HepG2 (cell line): ENCODE measurements at regions not wholly inside any gene's neighbourhood (a gene's known extent, or its start where the extent isn't known, plus 50 kb on each side); places are given as distances from the start of the nearest gene placed in this dataset.

Source experiments
- ATAC-seq: fragments of 200-7000 bp; cut with Tn5 transposase; 3 replicates; pipeline ENCODE4 v1.9.1; 2020; ENCODE audit warnings: mild to moderate bottlenecking, moderate library complexity
- BruUV-seq: library from RNA; stranded (reverse); fragments of 400-500 nt; replicated peaks from 2 replicates; lab custom pipeline; 2021; lab: Mats Ljungman, UMichigan
- CTCF ChIA-PET: fragments of 300-600 bp; formaldehyde crosslinking; extraction: SDS; loops from one replicate; lab custom pipeline; 2021; ENCODE audit warnings: low total read pairs, inconsistent platforms, low intra/inter-chr PET ratio; lab: Yijun Ruan, JAX
- POLR2A ChIA-PET: fragments of 350-600 bp; sonication (Branson Sonifier 250); formaldehyde crosslinking; loops from one replicate; lab custom pipeline; 2020; ENCODE audit warnings: antibody characterized with exemption, inconsistent platforms; lab: Yijun Ruan, JAX
- DNase-seq: peaks from one replicate; pipeline ENCODE4 v3.0.0-alpha.2; 2015; ENCODE audit warnings: low spot score
- FAIRE-seq: peaks from 3 replicates; lab custom pipeline; 2011; peaks lifted over from hg19 to GRCh38; lab: Jason Lieb, UNC
- H2AFZ ChIP-seq: one replicate; pipeline ENCODE4 v1.6.1; 2011; ENCODE audit warnings: low read length, inconsistent platforms
- H3K27ac ChIP-seq: fragments of 300-600 bp; 3 replicates; pipeline ENCODE4 v1.8.0; 2011; ENCODE audit warnings: mixed run types, mild to moderate bottlenecking, mixed read lengths, low read length, inconsistent platforms; ENCODE audit not compliant: insufficient read depth; ENCODE audit errors: extremely low read length
- H3K27me3 ChIP-seq, 2 experiments: fragments of 200-600 bp in 1 of 2; 2 replicates in 1 of 2; 3 replicates in 1 of 2; pipeline versions ENCODE4 v1.6.0 to v1.8.0; 2011; ENCODE audit warnings: low read length in 2 of 2, mild to moderate bottlenecking in 2 of 2, moderate library complexity in 2 of 2, inconsistent platforms in 1 of 2; ENCODE audit not compliant: insufficient read depth in 2 of 2, control insufficient read depth in 1 of 2
- H3K36me3 ChIP-seq, 2 experiments: fragments of 200-600 bp in 1 of 2; replicated peaks in 1 of 2; 2 replicates in 1 of 2; 3 replicates in 1 of 2; pipeline versions ENCODE4 v1.5.1 to v1.8.0; 2011; ENCODE audit warnings: low read length in 2 of 2, inconsistent platforms in 1 of 2; ENCODE audit not compliant: insufficient read depth in 2 of 2, control insufficient read depth in 1 of 2
- H3K4me1 ChIP-seq: 2 replicates; pipeline ENCODE4 v1.5.1; 2012; ENCODE audit warnings: low read length, inconsistent platforms; ENCODE audit not compliant: insufficient read depth
- H3K4me2 ChIP-seq: 2 replicates; pipeline ENCODE4 v1.6.0; 2011; ENCODE audit warnings: low read depth, low read length, inconsistent platforms
- H3K4me3 ChIP-seq, 3 experiments: fragments of 200-600 bp in 1 of 3; sonication (generic), shearing (Covaris generic) in 1 of 3; replicated peaks in 1 of 3; 2 replicates each; pipeline ENCODE4 v1.5.1; 2011 to 2016; ENCODE audit warnings: low read length in 3 of 3, inconsistent platforms in 2 of 3, low read depth in 2 of 3, mild to moderate bottlenecking in 2 of 3, control low read depth in 1 of 3, mixed read lengths in 1 of 3; ENCODE audit not compliant: insufficient read depth in 1 of 3
- H3K79me2 ChIP-seq: one replicate; pipeline ENCODE4 v1.6.1; 2011; ENCODE audit warnings: low read length, inconsistent platforms; ENCODE audit not compliant: insufficient read depth
- H3K9ac ChIP-seq: 2 replicates; pipeline ENCODE4 v1.6.0; 2011; ENCODE audit warnings: mild to moderate bottlenecking, low read depth, low read length, inconsistent platforms; ENCODE audit not compliant: insufficient read depth
- H3K9me3 ChIP-seq: 2 replicates; pipeline ENCODE4 v1.5.1; 2012; ENCODE audit warnings: mild to moderate bottlenecking, low read length
- H4K20me1 ChIP-seq: 2 replicates; pipeline ENCODE4 v1.6.0; 2011; ENCODE audit warnings: inconsistent platforms, mild to moderate bottlenecking, low read length, moderate library complexity; ENCODE audit not compliant: insufficient read depth
- ARID4A ChIP-seq: sonication (generic); formaldehyde crosslinking; IDR thresholded peaks from 2 replicates; pipeline ENCODE4 v1.5.0; 2020; ENCODE audit warnings: mild to moderate bottlenecking, missing genetic modification reagents, borderline replicate concordance
- ASH2L ChIP-seq: fragments of 300-600, 200-600 bp; sonication (generic); IDR thresholded peaks from 2 replicates; pipeline ENCODE4 v1.7.0; 2017; ENCODE audit warnings: low read depth, mild to moderate bottlenecking, moderate library complexity, mixed read lengths, low read length; ENCODE audit not compliant: insufficient read length
- CAMTA2 ChIP-seq: sonication (generic); formaldehyde crosslinking; IDR thresholded peaks from 2 replicates; pipeline ENCODE4 v1.4.0; 2020; ENCODE audit warnings: mild to moderate bottlenecking, missing genetic modification reagents, borderline replicate concordance
- CBX1 ChIP-seq: IDR thresholded peaks from one replicate; pipeline ENCODE4 v1.6.1; 2016; ENCODE audit warnings: antibody characterized with exemption, low read depth
- CTCF ChIP-seq: sonication (generic); formaldehyde crosslinking; IDR thresholded peaks from 2 replicates; pipeline ENCODE4 v1.5.0; 2020; ENCODE audit warnings: mild to moderate bottlenecking, missing genetic modification reagents, moderate library complexity
- HMG20B ChIP-seq: conservative IDR thresholded peaks from 2 replicates; pipeline ENCODE4 v1.6.1; 2016; ENCODE audit warnings: missing genetic modification reagents, missing compliant biosample characterization
- HNRNPK ChIP-seq: fragments of 200-400 bp; formaldehyde crosslinking; IDR thresholded peaks from 2 replicates; pipeline ENCODE4 v1.6.1; 2018; ENCODE audit warnings: low read length, low read depth, moderate library complexity, mild to moderate bottlenecking; ENCODE audit not compliant: poor library complexity, severe bottlenecking
- KMT2A ChIP-seq: sonication (generic); formaldehyde crosslinking; IDR thresholded peaks from 2 replicates; pipeline ENCODE4 v1.4.0; 2020; ENCODE audit warnings: missing genetic modification reagents
- MAZ ChIP-seq, 2 experiments: sonication (generic) in 1 of 2; formaldehyde crosslinking in 1 of 2; IDR thresholded peaks; 2 replicates each; pipeline versions ENCODE4 v1.5.0 to v1.6.1; 2012 to 2020; ENCODE audit warnings: low read depth in 2 of 2, mild to moderate bottlenecking in 2 of 2, borderline replicate concordance in 1 of 2, improper control_type of control experiment in 1 of 2, low read length in 1 of 2, missing genetic modification reagents in 1 of 2, moderate library complexity in 1 of 2
- MED13 ChIP-seq: sonication (generic); formaldehyde crosslinking; IDR thresholded peaks from 2 replicates; pipeline ENCODE4 v1.5.0; 2020; ENCODE audit warnings: missing genetic modification reagents
- MTA3 ChIP-seq: sonication (generic); formaldehyde crosslinking; IDR thresholded peaks from 2 replicates; pipeline ENCODE4 v1.4.0; 2020; ENCODE audit warnings: missing genetic modification reagents
- ZFP37 ChIP-seq: sonication (generic); formaldehyde crosslinking; IDR thresholded peaks from 2 replicates; pipeline ENCODE4 v1.4.0; 2020; ENCODE audit warnings: missing genetic modification reagents, borderline replicate concordance
- ZKSCAN1 ChIP-seq: fragments of 150-350 bp; IDR thresholded peaks from 2 replicates; pipeline ENCODE4 v1.6.1; 2014; ENCODE audit warnings: low read length
- ZMYM2 ChIP-seq: sonication (generic); formaldehyde crosslinking; IDR thresholded peaks from 2 replicates; pipeline ENCODE4 v1.8.0; 2022; ENCODE audit warnings: mild to moderate bottlenecking, missing genetic modification reagents
- ZNF138 ChIP-seq: sonication (generic); formaldehyde crosslinking; IDR thresholded peaks from 2 replicates; pipeline ENCODE4 v1.5.0; 2020; ENCODE audit warnings: mild to moderate bottlenecking, low read depth, missing genetic modification reagents
- ZNF530 ChIP-seq: sonication (generic); formaldehyde crosslinking; IDR thresholded peaks from 2 replicates; pipeline ENCODE4 v1.5.0; 2020; ENCODE audit warnings: low read depth, mild to moderate bottlenecking, missing genetic modification reagents
- ZNF772 ChIP-seq: sonication (generic); formaldehyde crosslinking; IDR thresholded peaks from 2 replicates; pipeline ENCODE4 v1.5.0; 2020; ENCODE audit warnings: mild to moderate bottlenecking, missing genetic modification reagents
- ZNF773 ChIP-seq: sonication (generic); formaldehyde crosslinking; IDR thresholded peaks from 2 replicates; pipeline ENCODE4 v1.4.0; 2020; ENCODE audit warnings: missing genetic modification reagents, borderline replicate concordance
- WGBS: methylation state at CpG from one replicate; pipeline ENCODE4 v1.1.6; 2017; ENCODE audit warnings: low lambda C conversion rate; 5-methylcytosine and 5-hydroxymethylcytosine counted together
- in situ Hi-C: cut with HindIII; loops from 2 replicates; pipeline ENCODE4 v1.10.0; 2017; ENCODE audit warnings: low pct_unique_long_range_greater_than_20kb; ENCODE audit not compliant: extremely low pct_ligation_motif_present
- intact Hi-C: fragments of 100-400 bp; cut with micrococcal nuclease; formaldehyde crosslinking; loops from one replicate; pipeline ENCODE4 v1.10.0; 2022; ENCODE audit not compliant: unreplicated experiment
- TF ChIP-seq, protein P1 (sequence below): sonication (generic); formaldehyde crosslinking; IDR thresholded peaks from 2 replicates; pipeline ENCODE4 v1.4.0; 2020; ENCODE audit warnings: missing genetic modification reagents, borderline replicate concordance

GRCh38 chr2:49656853-49657252, 502.5 kb upstream of the FSHR start (continued):
- TF ChIP-seq CTCF (CRISPR knock-in tag) = no peak
- TF ChIP-seq CAMTA2 (CRISPR knock-in tag) = no peak
- no peak for TF ChIP-seq ZNF773
- TF ChIP-seq, protein P1, sequence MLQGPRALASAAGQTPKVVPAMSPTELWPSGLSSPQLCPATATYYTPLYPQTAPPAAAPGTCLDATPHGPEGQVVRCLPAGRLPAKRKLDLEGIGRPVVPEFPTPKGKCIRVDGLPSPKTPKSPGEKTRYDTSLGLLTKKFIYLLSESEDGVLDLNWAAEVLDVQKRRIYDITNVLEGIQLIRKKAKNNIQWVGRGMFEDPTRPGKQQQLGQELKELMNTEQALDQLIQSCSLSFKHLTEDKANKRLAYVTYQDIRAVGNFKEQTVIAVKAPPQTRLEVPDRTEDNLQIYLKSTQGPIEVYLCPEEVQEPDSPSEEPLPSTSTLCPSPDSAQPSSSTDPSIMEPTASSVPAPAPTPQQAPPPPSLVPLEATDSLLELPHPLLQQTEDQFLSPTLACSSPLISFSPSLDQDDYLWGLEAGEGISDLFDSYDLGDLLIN (CRISPR knock-in tag) = no peak
- no peak for TF ChIP-seq ZMYM2 (CRISPR knock-in tag)
- TF ChIP-seq CBX1 = no peak
- no peak for TF ChIP-seq MED13 (CRISPR knock-in tag)
- no peak for TF ChIP-seq MTA3 (CRISPR knock-in tag)
- no peak for TF ChIP-seq ZNF138 (CRISPR knock-in tag)
- no peak for TF ChIP-seq ZKSCAN1
- TF ChIP-seq HMG20B (CRISPR knock-in tag) = no peak
- TF ChIP-seq ASH2L = no peak
- no peak for TF ChIP-seq ZFP37

GRCh38 chr2:49643149-49643548, 488.8 kb upstream of the FSHR start:
- peaks cover 24% of the 10 kb centered on the region for H3K9me3 ChIP-seq
- under 1% methylated on average over 2 of the region's 2 CpGs for WGBS
- H3K9ac ChIP-seq = no peak overlapping the region
- H3K27me3 ChIP-seq = no peaks in the 10 kb centered on the region
- ChIA-PET CTCF (no interaction called here), POLR2A (no interaction called here)
- H3K36me3 ChIP-seq = no peaks in the 10 kb centered on the region
- no peak for ATAC-seq
- H3K27ac ChIP-seq = no peak overlapping the region
- intact Hi-C loops = no loop called here
- DNase-seq = no peak
- BruUV-seq = no TSS peak
- in situ Hi-C loops = no loop called here
- no peaks in the 10 kb centered on the region for H3K79me2 ChIP-seq
- H2AFZ ChIP-seq = no peak overlapping the region
- FAIRE-seq = no peak
- H4K20me1 ChIP-seq = no peaks in the 10 kb centered on the region
- no peak overlapping the region for H3K4me3 ChIP-seq
- H3K4me1 ChIP-seq = no peaks in the 10 kb centered on the region
- no peak overlapping the region for H3K4me2 ChIP-seq
- TF ChIP-seq ARID4A (no peak), HNRNPK (no peak), ZNF530 (CRISPR knock-in tag) (no peak), ZNF772 (no peak), MAZ (IDR thresholded peaks at IDR 0.05; ENCODE audit: borderline replicate concordance, low read depth, low read length) (no peak), MAZ (CRISPR knock-in tag; IDR thresholded peaks at IDR 0.05; ENCODE audit: low read depth) (no peak), KMT2A (no peak)
